Caco-2 (cell line): ENCODE measurements at regions not wholly inside any gene's neighbourhood (a gene's known extent, or its start where the extent isn't known, plus 50 kb on each side); places are given as distances from the start of the nearest gene placed in this dataset.

Experiments
- BruUV-seq: library from RNA; stranded (reverse); fragments of 400-500 nt; replicated peaks from 2 replicates; lab custom pipeline; 2021; lab: Mats Ljungman, UMichigan
- CTCF ChIA-PET: fragments of 300-600 bp; sonication (Branson Sonifier 250); formaldehyde crosslinking; loops from one replicate; lab custom pipeline; 2022; ENCODE audit warnings: antibody characterized with exemption; lab: Charles Lee
- POLR2A ChIA-PET: fragments of 300-600 bp; sonication (Branson Sonifier 250); formaldehyde crosslinking; loops from one replicate; lab custom pipeline; 2022; ENCODE audit warnings: antibody characterized with exemption; lab: Charles Lee
- DNase-seq, 2 experiments: peaks; one replicate each; pipeline versions ENCODE4 v3.0.0 to v3.0.0-alpha.2; 2020 to 2022
- H3K27me3 ChIP-seq: replicated peaks from 2 replicates; pipeline ENCODE4 v1.6.0; 2011; ENCODE audit warnings: low read length; ENCODE audit not compliant: control insufficient read depth, insufficient read depth
- H3K36me3 ChIP-seq: 2 replicates; pipeline ENCODE4 v1.5.1; 2011; ENCODE audit warnings: low read length; ENCODE audit not compliant: control insufficient read depth, insufficient read depth
- H3K4me1 ChIP-seq: fragments of 250-450 bp; sonication (Bioruptor Pico); 2 replicates; pipeline ENCODE4 v1.5.1; 2020; ENCODE audit warnings: mild to moderate bottlenecking
- H3K4me3 ChIP-seq: 2 replicates; pipeline ENCODE4 v1.5.1; 2011; ENCODE audit warnings: low read depth, mild to moderate bottlenecking, control low read depth, low read length
- H3K9me3 ChIP-seq: fragments of 250-450 bp; sonication (Bioruptor Pico); 2 replicates; pipeline ENCODE4 v1.5.1; 2020; ENCODE audit warnings: mild to moderate bottlenecking, moderate library complexity
- H3K27ac Mint-ChIP-seq: one replicate; pipeline ENCODE4 v1.8.0; 2022; ENCODE audit warnings: mixed read lengths; ENCODE audit not compliant: unreplicated experiment
- H3K27me3 Mint-ChIP-seq: one replicate; pipeline ENCODE4 v1.8.0; 2022; ENCODE audit warnings: mixed read lengths; ENCODE audit not compliant: insufficient read depth, unreplicated experiment
- H3K36me3 Mint-ChIP-seq: one replicate; pipeline ENCODE4 v1.8.0; 2022; ENCODE audit warnings: mild to moderate bottlenecking, mixed read lengths; ENCODE audit not compliant: insufficient read depth, unreplicated experiment
- H3K4me1 Mint-ChIP-seq: one replicate; pipeline ENCODE4 v1.8.0; 2022; ENCODE audit warnings: low read depth, mixed read lengths; ENCODE audit not compliant: unreplicated experiment
- H3K4me3 Mint-ChIP-seq: one replicate; pipeline ENCODE4 v1.8.0; 2022; ENCODE audit warnings: mild to moderate bottlenecking, moderate library complexity, mixed read lengths; ENCODE audit not compliant: unreplicated experiment
- H3K9me3 Mint-ChIP-seq: one replicate; pipeline ENCODE4 v1.8.0; 2022; ENCODE audit warnings: mixed read lengths; ENCODE audit not compliant: unreplicated experiment
- CTCF ChIP-seq, 2 experiments: fragments of 200-600 bp in 1 of 2; IDR thresholded peaks; 1 replicate in 1 of 2; 2 replicates in 1 of 2; pipeline versions ENCODE4 v1.5.1 to v1.8.0; 2011 to 2022; ENCODE audit warnings: antibody characterized with exemption in 1 of 2, control low read depth in 1 of 2, inconsistent platforms in 1 of 2, low read depth in 1 of 2, low read length in 1 of 2, mild to moderate bottlenecking in 1 of 2, moderate library complexity in 1 of 2; ENCODE audit not compliant: insufficient read depth in 1 of 2, severe bottlenecking in 1 of 2, unreplicated experiment in 1 of 2
- intact Hi-C: fragments of 100-400 bp; cut with micrococcal nuclease; formaldehyde crosslinking; loops from one replicate; pipeline ENCODE4 v1.10.0; 2022; ENCODE audit not compliant: unreplicated experiment

- Mint-ChIP-seq H3K27me3 (no peaks in the 10 kb centered on the region), H3K27ac (no peak overlapping the region), H3K36me3 (peaks cover 21% of the 10 kb centered on the region), H3K9me3 (peaks cover 58% of the 10 kb centered on the region), H3K4me1 (no peaks in the 10 kb centered on the region), H3K4me3 (no peak overlapping the region)
- ChIA-PET POLR2A (no interaction called here), CTCF (no interaction called here)
- intact Hi-C loops, result no loop called here
- no TSS peak for BruUV-seq
- no peak overlapping the region for H3K4me3 ChIP-seq
- no peaks in the 10 kb centered on the region for H3K27me3 ChIP-seq
- H3K9me3 ChIP-seq, result peaks cover 14% of the 10 kb centered on the region
- H3K4me1 ChIP-seq, result no peaks in the 10 kb centered on the region
- H3K36me3 ChIP-seq, result no peaks in the 10 kb centered on the region
- no peak for TF ChIP-seq CTCF (IDR thresholded peaks at IDR 0.05; ENCODE audit: insufficient read depth in 1 of 2, low read depth in 1 of 2, low read length in 1 of 2, severe bottlenecking in 1 of 2, unreplicated experiment in 1 of 2)
- no peak for DNase-seq
These were observed 104.1 kb upstream of the SLC35B3 start for GRCh38 chr6:8539453-8539852.

GRCh38 chr6:8536122-8536521 lies 100.8 kb upstream of the SLC35B3 start:
- no peak overlapping the region for H3K4me3 Mint-ChIP-seq
- CTCF ChIA-PET, result no interaction called here
- no peak overlapping the region for H3K27ac Mint-ChIP-seq
- intact Hi-C loops, result no loop called here
- no peak for DNase-seq
- Histone ChIP-seq H3K36me3 (no peaks in the 10 kb centered on the region), H3K9me3 (peaks cover 11% of the 10 kb centered on the region), H3K27me3 (no peaks in the 10 kb centered on the region), H3K4me1 (no peaks in the 10 kb centered on the region), H3K4me3 (no peak overlapping the region)
- H3K27me3 Mint-ChIP-seq, result no peaks in the 10 kb centered on the region
- H3K36me3 Mint-ChIP-seq, result peaks cover 21% of the 10 kb centered on the region
- POLR2A ChIA-PET, result no interaction called here
- peaks cover 46% of the 10 kb centered on the region for H3K9me3 Mint-ChIP-seq
- no TSS peak for BruUV-seq
- H3K4me1 Mint-ChIP-seq, result no peaks in the 10 kb centered on the region
- TF ChIP-seq CTCF (IDR thresholded peaks at IDR 0.05; ENCODE audit: insufficient read depth in 1 of 2, low read depth in 1 of 2, low read length in 1 of 2, severe bottlenecking in 1 of 2, unreplicated experiment in 1 of 2), result no peak

- no peak overlapping the region for H3K4me3 Mint-ChIP-seq
- Histone ChIP-seq H3K4me1 (no peaks in the 10 kb centered on the region), H3K9me3 (peaks cover 5% of the 10 kb centered on the region), H3K36me3 (no peaks in the 10 kb centered on the region), H3K27me3 (no peaks in the 10 kb centered on the region), H3K4me3 (no peak overlapping the region)
- ChIA-PET CTCF (no interaction called here), POLR2A (no interaction called here)
- H3K4me1 Mint-ChIP-seq, result no peaks in the 10 kb centered on the region
- intact Hi-C loops, result no loop called here
- H3K9me3 Mint-ChIP-seq, result peaks cover 40% of the 10 kb centered on the region
- no TSS peak for BruUV-seq
- H3K36me3 Mint-ChIP-seq, result peaks cover 16% of the 10 kb centered on the region
- DNase-seq, result no peak
- TF ChIP-seq CTCF (IDR thresholded peaks at IDR 0.05; ENCODE audit: insufficient read depth in 1 of 2, low read depth in 1 of 2, low read length in 1 of 2, severe bottlenecking in 1 of 2, unreplicated experiment in 1 of 2), result no peak
- no peaks in the 10 kb centered on the region for H3K27me3 Mint-ChIP-seq
- no peak overlapping the region for H3K27ac Mint-ChIP-seq
These were observed 100.2 kb upstream of the SLC35B3 start for GRCh38 chr6:8535519-8535918.
